ENCODE measurements at regions not wholly inside any gene's neighbourhood (a gene's known extent, or its start where the extent isn't known, plus 50 kb on each side); places are given as distances from the start of the nearest gene placed in this dataset.
"Not testable (repeated sequence)": the region's sequence is repeated elsewhere in the genome, so short reads cannot be mapped to it uniquely, and the experiment has no call there.

- no peak overlapping the region for H3K27ac Mint-ChIP-seq
- H3K36me3 Mint-ChIP-seq (ENCODE audit: low read depth): peaks cover 20% of the 10 kb centered on the region
- no peaks in the 10 kb centered on the region for H3K27me3 Mint-ChIP-seq
- peaks cover 11% of the 10 kb centered on the region for H3K9me3 Mint-ChIP-seq
- no peak for DNase-seq
- H3K4me1 Mint-ChIP-seq: peaks cover 33% of the 10 kb centered on the region
- no peak overlapping the region for H3K4me3 Mint-ChIP-seq
- ChIA-PET CTCF (interaction anchor here (1.4 kb wide), 1 partner anchor 10 kb away, joined by 3 read pairs; no protein-coding TSS in a partner anchor), POLR2A (no interaction called here)
These were observed 133.4 kb upstream of the RAP1B start for GRCh38 chr12:68477261-68477772.

GRCh38 chr12:68477906-68478305 is 132.8 kb upstream of the RAP1B start:
- Mint-ChIP-seq H3K4me3 (no peak overlapping the region), H3K27ac (no peak overlapping the region), H3K27me3 (no peaks in the 10 kb centered on the region), H3K36me3 (ENCODE audit: low read depth) (peaks cover 20% of the 10 kb centered on the region), H3K4me1 (peaks cover 39% of the 10 kb centered on the region), H3K9me3 (peaks cover 11% of the 10 kb centered on the region)
- CTCF ChIA-PET: interaction anchor here (2.6 kb wide), 1 partner anchor 11 kb away, joined by 6 read pairs; no protein-coding TSS in a partner anchor
- POLR2A ChIA-PET: no interaction called here
- DNase-seq: no peak

GRCh38 chr12:68478516-68479260 is 132.0 kb upstream of the RAP1B start:
- Mint-ChIP-seq H3K4me3 (no peak overlapping the region), H3K4me1 (peaks cover 45% of the 10 kb centered on the region), H3K27ac (no peak overlapping the region), H3K9me3 (peaks cover 11% of the 10 kb centered on the region), H3K36me3 (ENCODE audit: low read depth) (peaks cover 22% of the 10 kb centered on the region), H3K27me3 (no peaks in the 10 kb centered on the region)
- POLR2A ChIA-PET: no interaction called here
- CTCF ChIA-PET: interaction anchor here (1.7 to 2.6 kb wide), 2 partner anchors 10 to 26 kb away, joined by 6 read pairs; no protein-coding TSS in a partner anchor
- no peak for DNase-seq

GRCh38 chr12:68479261-68479895 is 131.3 kb upstream of the RAP1B start:
- Mint-ChIP-seq H3K36me3 (ENCODE audit: low read depth) (peaks cover 22% of the 10 kb centered on the region), H3K4me3 (no peak overlapping the region), H3K27me3 (no peaks in the 10 kb centered on the region), H3K4me1 (peaks cover 50% of the 10 kb centered on the region), H3K9me3 (peaks cover 11% of the 10 kb centered on the region), H3K27ac (peak overlapping the region; percentile 21)
- ChIA-PET CTCF (interaction anchor here (1.7 to 2.6 kb wide), 2 partner anchors 9 to 27 kb away, joined by 6 read pairs; no protein-coding TSS in a partner anchor), POLR2A (no interaction called here)
- no peak for DNase-seq

GRCh38 chr12:68479896-68480291 is 130.8 kb upstream of the RAP1B start:
- Mint-ChIP-seq H3K4me1 (peaks cover 53% of the 10 kb centered on the region), H3K4me3 (no peak overlapping the region), H3K36me3 (ENCODE audit: low read depth) (peaks cover 22% of the 10 kb centered on the region), H3K9me3 (peaks cover 11% of the 10 kb centered on the region), H3K27me3 (no peaks in the 10 kb centered on the region), H3K27ac (no peak overlapping the region)
- CTCF ChIA-PET: interaction anchor here (1.0 to 2.6 kb wide), 3 partner anchors 9 to 248 kb away, joined by 3 to 6 read pairs (median 6); no protein-coding TSS in a partner anchor
- POLR2A ChIA-PET: no interaction called here
- no peak for DNase-seq

- DNase-seq: no peak
- Mint-ChIP-seq H3K27ac (peak overlapping the region; percentile 47), H3K9me3 (peaks cover 11% of the 10 kb centered on the region), H3K4me1 (peaks cover 53% of the 10 kb centered on the region), H3K36me3 (ENCODE audit: low read depth) (peaks cover 22% of the 10 kb centered on the region), H3K27me3 (no peaks in the 10 kb centered on the region), H3K4me3 (no peak overlapping the region)
- ChIA-PET CTCF (interaction anchor here (1.0 to 2.6 kb wide), 3 partner anchors 8 to 249 kb away, joined by 3 to 6 read pairs (median 3); no protein-coding TSS in a partner anchor), POLR2A (no interaction called here)
These were observed 130.2 kb upstream of the RAP1B start for GRCh38 chr12:68480526-68480925.

GRCh38 chr12:68481181-68481941 is 129.3 kb upstream of the RAP1B start:
- Mint-ChIP-seq H3K4me3 (peak overlapping the region; percentile 21), H3K36me3 (ENCODE audit: low read depth) (peaks cover 24% of the 10 kb centered on the region), H3K27me3 (no peaks in the 10 kb centered on the region), H3K4me1 (peaks cover 55% of the 10 kb centered on the region), H3K9me3 (peaks cover 14% of the 10 kb centered on the region), H3K27ac (peak overlapping the region; percentile 81)
- POLR2A ChIA-PET: no interaction called here
- CTCF ChIA-PET: interaction anchor here (0.5 to 1.2 kb wide), 5 partner anchors 19 to 1753 kb away, joined by 3 to 4 read pairs (median 3); no protein-coding TSS in a partner anchor
- no peak for DNase-seq

GRCh38 chr12:68482014-68482413 is 128.7 kb upstream of the RAP1B start:
- H3K27ac Mint-ChIP-seq: peak overlapping the region; percentile 81
- POLR2A ChIA-PET: interaction anchor here (0.5 kb wide), 1 partner anchor 85 kb away, joined by 5 read pairs; no protein-coding TSS in a partner anchor
- peaks cover 24% of the 10 kb centered on the region for H3K36me3 Mint-ChIP-seq (ENCODE audit: low read depth)
- H3K27me3 Mint-ChIP-seq: no peaks in the 10 kb centered on the region
- H3K9me3 Mint-ChIP-seq: peaks cover 14% of the 10 kb centered on the region
- CTCF ChIA-PET: interaction anchor here (0.6 to 1.4 kb wide), 6 partner anchors 9 to 1753 kb away, joined by 3 to 4 read pairs (median 3); no protein-coding TSS in a partner anchor
- no peak for DNase-seq
- H3K4me3 Mint-ChIP-seq: no peak overlapping the region
- peaks cover 53% of the 10 kb centered on the region for H3K4me1 Mint-ChIP-seq

- Mint-ChIP-seq H3K4me3 (peak overlapping the region; percentile 18), H3K36me3 (ENCODE audit: low read depth) (peaks cover 20% of the 10 kb centered on the region), H3K27ac (peak overlapping the region; percentile 72), H3K27me3 (no peaks in the 10 kb centered on the region), H3K4me1 (peaks cover 47% of the 10 kb centered on the region), H3K9me3 (peaks cover 12% of the 10 kb centered on the region)
- ChIA-PET POLR2A (interaction anchor here (0.5 to 1.0 kb wide), 2 partner anchors 84 to 128 kb away, joined by 4 to 5 read pairs; partner anchors contain the start of gene RAP1B), CTCF (interaction anchor here (0.9 to 1.4 kb wide), 5 partner anchors 9 to 46 kb away, joined by 3 read pairs; no protein-coding TSS in a partner anchor)
- DNase-seq: peak; percentile 37
These were observed 128.0 kb upstream of the RAP1B start for GRCh38 chr12:68482660-68483059.

GRCh38 chr12:68483592-68484383 is 126.9 kb upstream of the RAP1B start:
- Mint-ChIP-seq H3K4me3 (no peak overlapping the region), H3K4me1 (peaks cover 46% of the 10 kb centered on the region), H3K36me3 (ENCODE audit: low read depth) (peaks cover 18% of the 10 kb centered on the region), H3K27me3 (no peaks in the 10 kb centered on the region), H3K9me3 (peaks cover 10% of the 10 kb centered on the region), H3K27ac (peak overlapping the region; percentile 13)
- POLR2A ChIA-PET: no interaction called here
- DNase-seq: no peak
- CTCF ChIA-PET: interaction anchor here (1.0 to 1.3 kb wide), 2 partner anchors 10 to 12 kb away, joined by 3 read pairs; no protein-coding TSS in a partner anchor

GRCh38 chr12:68484578-68484977 is 126.1 kb upstream of the RAP1B start:
- H3K9me3 Mint-ChIP-seq: peaks cover 10% of the 10 kb centered on the region
- H3K27ac Mint-ChIP-seq, POLR2A ChIA-PET, H3K27me3 Mint-ChIP-seq, H3K4me3 Mint-ChIP-seq, DNase-seq: not testable (repeated sequence)
- peaks cover 15% of the 10 kb centered on the region for H3K36me3 Mint-ChIP-seq (ENCODE audit: low read depth)
- CTCF ChIA-PET: interaction anchor here (1.3 kb wide), 1 partner anchor 10 kb away, joined by 3 read pairs; no protein-coding TSS in a partner anchor
- peaks cover 42% of the 10 kb centered on the region for H3K4me1 Mint-ChIP-seq
